ENCODE measurements at regions not wholly inside any gene's neighbourhood (a gene's known extent, or its start where the extent isn't known, plus 50 kb on each side); places are given as distances from the start of the nearest gene placed in this dataset.

DNA sequence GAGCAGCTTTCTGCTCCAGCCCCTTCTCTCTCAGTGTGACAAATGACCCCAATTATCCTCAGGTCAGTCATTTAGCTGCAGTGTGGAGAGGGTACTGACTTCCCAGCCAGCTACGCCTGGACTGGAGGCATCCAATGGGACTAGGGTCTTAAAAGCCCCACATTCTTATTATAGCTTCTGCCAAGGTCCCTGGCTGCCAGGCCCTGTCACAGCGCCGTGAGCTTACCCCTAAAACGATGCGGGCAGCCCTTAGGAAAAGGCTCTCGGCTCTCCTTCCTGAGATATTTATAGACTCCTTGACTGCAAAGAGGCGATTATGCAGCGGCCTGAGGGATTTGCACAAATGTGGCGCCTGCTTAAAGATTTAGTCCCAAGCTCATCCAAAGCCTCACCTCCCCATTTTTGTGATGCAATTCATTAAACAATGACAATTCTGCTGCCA is 69.2 kb upstream of the EDAR start:
- Histone ChIP-seq H3K9me3 (no peaks in the 10 kb centered on the region), H3K36me3 (no peaks in the 10 kb centered on the region), H3K27me3 (peaks cover 7% of the 10 kb centered on the region), H3K27ac (no peak overlapping the region), H3K4me1 (no peaks in the 10 kb centered on the region), H3K4me3 (no peak overlapping the region)
- TF ChIP-seq, protein P1, sequence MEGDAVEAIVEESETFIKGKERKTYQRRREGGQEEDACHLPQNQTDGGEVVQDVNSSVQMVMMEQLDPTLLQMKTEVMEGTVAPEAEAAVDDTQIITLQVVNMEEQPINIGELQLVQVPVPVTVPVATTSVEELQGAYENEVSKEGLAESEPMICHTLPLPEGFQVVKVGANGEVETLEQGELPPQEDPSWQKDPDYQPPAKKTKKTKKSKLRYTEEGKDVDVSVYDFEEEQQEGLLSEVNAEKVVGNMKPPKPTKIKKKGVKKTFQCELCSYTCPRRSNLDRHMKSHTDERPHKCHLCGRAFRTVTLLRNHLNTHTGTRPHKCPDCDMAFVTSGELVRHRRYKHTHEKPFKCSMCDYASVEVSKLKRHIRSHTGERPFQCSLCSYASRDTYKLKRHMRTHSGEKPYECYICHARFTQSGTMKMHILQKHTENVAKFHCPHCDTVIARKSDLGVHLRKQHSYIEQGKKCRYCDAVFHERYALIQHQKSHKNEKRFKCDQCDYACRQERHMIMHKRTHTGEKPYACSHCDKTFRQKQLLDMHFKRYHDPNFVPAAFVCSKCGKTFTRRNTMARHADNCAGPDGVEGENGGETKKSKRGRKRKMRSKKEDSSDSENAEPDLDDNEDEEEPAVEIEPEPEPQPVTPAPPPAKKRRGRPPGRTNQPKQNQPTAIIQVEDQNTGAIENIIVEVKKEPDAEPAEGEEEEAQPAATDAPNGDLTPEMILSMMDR (IDR thresholded peaks at IDR 0.05) = no peak
- no peak for TF ChIP-seq EP300 (IDR thresholded peaks at IDR 0.05)
- no peak for TF ChIP-seq POLR2AphosphoS5 (IDR thresholded peaks at IDR 0.05)
- 7% methylated on average over 6 of the region's 9 CpGs; no CpG with 5 or more reads in 1 of the 2 donors for WGBS, 2 donors (ENCODE audit: low coverage in 1 of 2)
- no peak for ATAC-seq

DNA sequence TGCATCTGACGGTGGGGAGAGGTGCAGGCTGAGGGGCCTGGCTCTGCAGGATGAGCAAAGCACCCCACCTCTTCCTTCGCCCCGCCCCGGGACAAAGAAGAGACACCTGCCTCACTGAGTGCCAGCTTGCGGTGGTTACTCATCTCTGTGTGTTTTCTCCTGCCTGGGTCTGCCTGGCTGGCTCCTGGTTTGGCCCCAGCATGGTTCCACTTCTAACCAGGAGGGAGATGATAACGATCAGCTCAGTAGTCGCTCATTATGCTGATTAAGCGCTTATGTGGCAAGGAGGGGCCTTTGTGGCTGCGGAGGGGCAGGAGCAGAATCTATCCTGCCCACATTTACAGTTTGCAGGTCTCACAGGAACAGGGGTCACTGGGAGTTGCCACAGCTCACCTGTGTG is 68.7 kb upstream of the EDAR start:
- H3K27ac ChIP-seq = no peak overlapping the region
- ATAC-seq = no peak
- no peaks in the 10 kb centered on the region for H3K9me3 ChIP-seq
- no peaks in the 10 kb centered on the region for H3K36me3 ChIP-seq
- no peak overlapping the region for H3K4me3 ChIP-seq
- no peak for TF ChIP-seq EP300 (IDR thresholded peaks at IDR 0.05)
- TF ChIP-seq, protein P1 (IDR thresholded peaks at IDR 0.05) = no peak
- TF ChIP-seq POLR2AphosphoS5 (IDR thresholded peaks at IDR 0.05) = no peak
- TF ChIP-seq POLR2A (IDR thresholded peaks at IDR 0.05) = no peak
- H3K4me1 ChIP-seq = no peaks in the 10 kb centered on the region
- H3K27me3 ChIP-seq = peaks cover 7% of the 10 kb centered on the region
- 80 to 84% methylated on average over 1 to 2 of the region's 9 CpGs for WGBS, 2 donors (ENCODE audit: low coverage in 1 of 2)

DNA sequence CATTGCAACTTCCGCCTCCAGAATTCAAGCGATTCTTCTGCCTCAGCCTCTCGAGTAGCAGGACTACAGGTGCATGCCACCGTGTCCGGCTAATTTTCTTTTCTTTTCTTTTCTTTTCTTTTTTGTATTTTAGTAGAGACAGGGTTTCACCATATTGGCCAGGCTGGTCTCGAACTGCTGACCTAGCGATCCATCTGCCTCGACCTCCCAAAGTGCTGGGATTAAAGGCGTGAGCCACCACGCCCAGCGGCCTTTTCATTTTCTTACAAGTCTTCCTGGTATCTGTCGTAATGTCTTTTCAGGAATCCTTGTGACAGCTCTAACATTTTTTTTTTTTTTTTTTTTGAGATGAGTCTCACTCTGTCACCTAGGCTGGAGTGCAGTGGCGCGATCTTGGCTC is 66.4 kb upstream of the EDAR start:
- TF ChIP-seq EP300 (IDR thresholded peaks at IDR 0.05) (no peak), POLR2A (IDR thresholded peaks at IDR 0.05) (no peak), POLR2AphosphoS5 (IDR thresholded peaks at IDR 0.05) (no peak)
- TF ChIP-seq, protein P1 (IDR thresholded peaks at IDR 0.05) = no peak
- Histone ChIP-seq H3K4me3 (no peak overlapping the region), H3K4me1 (no peaks in the 10 kb centered on the region), H3K27ac (no peak overlapping the region), H3K27me3 (peaks cover 7% of the 10 kb centered on the region), H3K9me3 (no peaks in the 10 kb centered on the region), H3K36me3 (no peaks in the 10 kb centered on the region)
- ATAC-seq = no peak
- WGBS, 2 donors (ENCODE audit: low coverage in 1 of 2) = 83 to 88% methylated on average over 1 to 12 of the region's 14 CpGs

DNA sequence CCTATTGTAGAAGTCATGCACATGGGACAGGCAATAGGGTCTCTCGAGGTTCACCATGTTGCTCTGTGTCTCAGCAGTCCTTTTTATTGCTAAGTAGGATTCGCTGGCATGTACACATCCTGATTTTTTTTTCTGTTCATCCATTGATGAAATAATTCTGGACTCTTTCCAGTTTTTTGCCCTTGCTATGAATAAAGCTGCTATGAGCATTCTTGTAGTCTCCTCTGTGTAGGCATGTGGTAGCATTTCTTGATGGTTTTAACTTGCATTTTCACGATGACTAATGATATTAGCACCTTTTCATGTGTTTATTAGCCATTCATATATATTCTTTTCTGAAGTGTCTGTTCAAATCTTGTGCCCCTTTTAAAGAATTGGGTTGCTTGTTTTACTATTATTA is 65.8 kb upstream of the EDAR start:
- WGBS, 2 donors (ENCODE audit: low coverage in 1 of 2) = 85 to 87% methylated on average over 3 of the region's 3 CpGs
- H3K9me3 ChIP-seq = no peaks in the 10 kb centered on the region
- no peak overlapping the region for H3K27ac ChIP-seq
- TF ChIP-seq EP300 (IDR thresholded peaks at IDR 0.05) (no peak), POLR2AphosphoS5 (IDR thresholded peaks at IDR 0.05) (no peak), POLR2A (IDR thresholded peaks at IDR 0.05) (no peak)
- TF ChIP-seq, protein P1 (IDR thresholded peaks at IDR 0.05) = no peak
- peaks cover 7% of the 10 kb centered on the region for H3K27me3 ChIP-seq
- no peaks in the 10 kb centered on the region for H3K4me1 ChIP-seq
- no peak for ATAC-seq
- H3K36me3 ChIP-seq = no peaks in the 10 kb centered on the region
- no peak overlapping the region for H3K4me3 ChIP-seq

DNA sequence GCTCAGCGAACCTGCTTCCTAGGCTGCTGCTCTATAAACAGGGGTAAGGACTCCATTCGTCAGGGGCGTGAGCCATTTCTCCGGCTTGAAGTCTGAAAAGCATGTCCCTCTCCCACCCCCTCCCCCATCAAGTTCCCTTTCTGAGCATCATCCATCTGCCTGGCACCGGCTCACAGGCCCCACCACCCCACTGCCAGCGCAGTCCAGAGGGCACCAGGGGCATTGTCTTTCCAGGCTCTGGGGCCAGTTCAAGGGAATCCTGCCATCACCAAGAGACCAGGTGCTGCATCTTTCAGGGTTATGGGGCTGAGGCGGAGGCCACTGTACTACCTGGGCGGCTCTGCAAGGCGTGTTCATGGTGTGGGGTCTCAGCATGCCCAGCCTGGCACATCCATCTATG is 64.7 kb upstream of the EDAR start:
- Histone ChIP-seq H3K4me1 (no peaks in the 10 kb centered on the region), H3K27ac (no peak overlapping the region), H3K36me3 (no peaks in the 10 kb centered on the region), H3K4me3 (no peak overlapping the region), H3K9me3 (no peaks in the 10 kb centered on the region), H3K27me3 (peaks cover 7% of the 10 kb centered on the region)
- TF ChIP-seq EP300 (IDR thresholded peaks at IDR 0.05) = no peak
- TF ChIP-seq POLR2A (IDR thresholded peaks at IDR 0.05) = no peak
- TF ChIP-seq, protein P1 (IDR thresholded peaks at IDR 0.05) = no peak
- no peak for TF ChIP-seq POLR2AphosphoS5 (IDR thresholded peaks at IDR 0.05)
- no peak for ATAC-seq
- 79% methylated on average over 4 of the region's 9 CpGs; no CpG with 5 or more reads in 1 of the 2 donors for WGBS, 2 donors (ENCODE audit: low coverage in 1 of 2)
